T follicular helper cell (primary cell): ENCODE measurements at regions not wholly inside any gene's neighbourhood (a gene's known extent, or its start where the extent isn't known, plus 50 kb on each side); places are given as distances from the start of the nearest gene placed in this dataset.

Experiments used
- DNase-seq: peaks from one replicate; pipeline ENCODE4 v3.0.0-alpha.2; 2020; ENCODE audit warnings: low read depth

GRCh38 chr10:44326474-44327030 is 58.3 kb downstream of the CXCL12 start:
- no peak for DNase-seq

DNA sequence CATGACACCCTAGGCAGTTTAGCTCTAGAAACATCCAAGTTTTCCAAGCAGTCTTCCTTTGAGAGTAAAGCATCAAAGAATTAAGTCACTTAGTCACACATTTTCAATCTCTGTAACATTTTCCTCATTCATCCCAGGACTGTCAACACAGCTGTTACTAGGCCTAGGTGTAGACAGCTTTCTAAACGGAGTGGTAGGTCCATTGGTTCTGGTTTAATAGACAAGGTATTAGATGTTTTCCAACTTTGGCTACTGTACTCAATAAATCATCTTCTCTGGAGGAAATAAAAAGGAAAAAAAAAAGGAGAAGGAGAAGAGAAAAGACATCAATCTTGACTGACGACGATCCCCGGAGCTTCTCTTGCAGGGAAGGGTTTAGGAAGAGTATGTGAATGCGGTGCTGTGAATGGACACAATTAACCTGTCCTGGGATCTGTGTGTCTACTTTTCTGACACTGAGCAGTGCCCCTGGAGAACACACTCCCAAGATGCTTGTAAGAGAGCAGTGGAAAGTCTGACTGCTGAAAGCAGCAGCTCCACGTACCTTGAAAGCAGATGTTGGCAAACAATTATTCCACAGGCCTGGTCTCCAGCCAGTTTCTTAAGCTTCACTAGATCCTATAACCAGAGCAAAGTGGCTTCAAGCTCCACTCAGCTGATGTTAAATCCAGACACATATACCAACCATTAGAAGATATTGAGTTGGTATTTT is 59.1 kb downstream of the CXCL12 start:
- no peak for DNase-seq

DNA sequence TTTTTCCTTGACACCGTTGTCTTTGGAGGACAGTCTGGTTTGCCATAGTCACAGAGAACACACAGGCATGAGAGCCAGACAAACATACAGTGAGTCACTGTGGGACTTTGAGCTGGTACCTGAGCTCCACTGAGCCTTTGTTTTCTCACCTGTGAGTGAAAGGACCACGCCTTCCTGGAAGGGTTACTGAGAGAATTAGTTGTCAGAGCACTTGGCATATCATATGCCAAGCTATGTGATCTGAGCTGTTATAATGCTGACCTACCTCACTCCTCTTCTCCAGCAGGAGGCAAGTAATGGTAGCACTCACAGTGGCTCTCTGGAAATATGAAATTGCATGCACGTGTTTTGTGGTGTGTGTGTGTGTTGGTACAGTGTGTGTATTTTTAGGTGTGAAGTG is 59.7 kb downstream of the CXCL12 start:
- no peak for DNase-seq

DNA sequence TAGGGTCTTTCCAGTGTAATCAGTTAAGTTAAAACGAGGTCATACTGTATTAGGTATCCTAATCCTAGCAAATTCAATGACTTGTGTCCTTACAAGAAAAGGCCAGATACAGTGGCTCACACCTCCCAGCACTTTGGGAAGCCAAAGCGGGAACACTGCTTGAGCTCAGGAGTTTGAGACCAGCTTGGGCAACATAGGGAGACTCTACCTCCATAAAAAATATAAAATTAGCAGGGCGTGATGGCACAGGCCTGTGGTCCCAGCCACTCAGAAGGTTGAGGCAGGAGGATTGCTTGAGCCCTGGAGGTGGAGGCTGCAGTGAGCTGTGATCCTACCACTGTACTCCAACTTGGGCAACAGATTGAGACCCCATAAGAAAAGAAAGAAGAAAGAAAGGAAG is 61.1 kb downstream of the CXCL12 start:
- DNase-seq = no peak

- no peak for DNase-seq
Measured at GRCh38 chr10:44322137-44322536, 62.8 kb downstream of the CXCL12 start.

DNA sequence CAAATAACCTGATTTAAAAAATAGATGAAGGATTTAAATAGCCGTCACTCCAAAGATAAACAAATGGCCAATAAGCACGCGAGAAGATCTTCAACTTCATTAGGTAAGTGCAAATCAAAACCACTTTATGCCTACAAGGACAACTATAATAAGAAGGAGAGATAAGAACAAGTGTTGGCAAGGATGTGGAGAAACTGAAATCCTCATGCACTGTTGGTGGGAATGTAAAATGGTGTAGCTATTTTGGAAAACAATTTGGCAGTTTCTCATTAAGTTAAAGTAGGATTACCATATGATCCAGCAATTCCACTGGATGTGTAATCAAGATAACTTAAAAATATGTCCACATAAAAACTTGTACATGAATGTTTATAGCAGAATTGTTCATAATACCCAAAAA is 64.1 kb downstream of the CXCL12 start:
- no peak for DNase-seq

DNA sequence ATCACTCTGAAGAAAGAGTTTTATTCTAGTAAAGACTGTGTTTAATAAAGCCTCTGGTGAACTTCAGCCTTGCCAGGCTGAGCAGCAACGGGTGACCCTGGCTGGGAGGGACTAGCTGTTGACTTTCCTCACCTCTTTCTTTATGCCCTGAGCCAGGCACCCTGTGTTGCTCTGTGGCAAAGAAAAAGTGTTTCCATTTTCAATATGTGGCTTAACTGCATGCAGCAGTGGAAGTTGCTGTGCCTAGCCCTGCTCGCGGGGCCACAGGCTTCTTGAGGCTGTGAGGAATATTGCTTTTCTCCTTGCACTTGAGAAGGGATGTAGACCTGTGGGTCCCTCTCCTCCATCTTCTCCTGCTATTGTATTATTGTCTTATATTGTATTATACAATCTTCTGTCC is 67.0 kb downstream of the CXCL12 start:
- no peak for DNase-seq

GRCh38 chr10:44316922-44317215 is 68.0 kb downstream of the CXCL12 start:
- no peak for DNase-seq

DNA sequence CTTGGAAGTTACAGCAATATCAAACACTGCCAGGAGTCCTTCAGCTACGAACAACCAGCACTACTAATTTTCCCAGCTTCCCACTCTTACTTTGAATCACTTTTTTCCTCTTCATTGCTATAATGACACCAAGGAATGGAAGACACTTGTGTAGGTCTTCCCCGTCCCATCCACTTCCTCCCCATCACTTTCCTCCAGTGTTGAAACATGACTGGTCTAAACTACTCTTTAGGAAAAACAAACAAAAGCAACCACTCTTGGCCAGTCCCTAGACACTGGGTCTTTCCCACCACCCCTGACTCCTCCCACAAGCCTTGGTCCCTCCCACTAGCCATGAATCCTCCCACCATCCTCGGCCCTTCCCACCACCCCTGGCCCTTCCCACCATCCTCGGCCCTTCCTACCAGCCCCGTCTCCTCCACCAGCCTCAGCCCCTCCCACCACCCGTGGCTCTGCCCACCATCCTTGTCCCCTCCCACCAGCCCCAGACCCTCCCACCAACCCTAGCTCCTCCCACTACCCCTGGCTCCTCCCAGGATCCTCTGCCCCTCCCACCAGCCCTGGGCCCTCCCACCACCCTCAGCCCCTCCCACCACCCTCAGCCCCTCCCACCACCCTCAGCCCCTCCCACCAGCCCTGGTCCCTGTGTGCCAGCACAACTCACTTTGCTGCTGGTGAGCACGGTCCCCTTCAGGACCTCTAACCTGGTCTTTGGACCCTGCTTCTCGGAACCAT is 68.5 kb downstream of the CXCL12 start:
- peak; percentile 12 for DNase-seq

DNA sequence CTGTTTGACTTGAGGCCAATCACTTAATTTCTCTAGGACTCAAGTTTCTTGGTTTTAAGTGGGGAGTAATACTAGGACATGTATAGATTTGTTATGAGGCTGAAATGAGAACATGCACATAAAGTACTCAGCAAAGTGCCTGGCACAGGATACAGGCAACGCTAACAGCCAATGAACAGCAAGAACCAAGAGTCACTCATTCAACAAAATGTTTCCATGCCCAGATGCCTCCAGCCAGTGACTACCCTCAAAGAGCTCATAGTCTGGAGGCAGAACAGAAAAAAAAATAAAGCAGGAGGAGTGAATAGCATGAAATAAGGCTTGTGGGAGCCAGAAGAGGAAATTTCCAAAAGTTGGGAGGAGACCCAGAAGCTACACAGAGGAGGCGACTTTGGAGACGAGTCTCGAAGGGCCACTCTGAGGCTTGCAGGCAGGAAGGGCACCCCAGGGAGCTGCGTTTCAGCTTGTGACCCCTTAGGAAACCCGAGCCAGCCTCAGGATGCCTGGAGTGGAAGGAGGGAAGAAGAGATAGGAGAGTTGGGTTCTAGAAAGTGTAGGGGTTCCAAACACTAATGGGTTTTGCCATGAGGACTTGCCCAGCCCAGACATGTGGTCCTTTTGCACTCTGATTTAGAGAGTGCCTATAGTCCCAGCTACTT is 70.0 kb downstream of the CXCL12 start:
- DNase-seq = no peak

- no peak for DNase-seq
Measured at GRCh38 chr10:44313761-44314165, 71.1 kb downstream of the CXCL12 start.

DNA sequence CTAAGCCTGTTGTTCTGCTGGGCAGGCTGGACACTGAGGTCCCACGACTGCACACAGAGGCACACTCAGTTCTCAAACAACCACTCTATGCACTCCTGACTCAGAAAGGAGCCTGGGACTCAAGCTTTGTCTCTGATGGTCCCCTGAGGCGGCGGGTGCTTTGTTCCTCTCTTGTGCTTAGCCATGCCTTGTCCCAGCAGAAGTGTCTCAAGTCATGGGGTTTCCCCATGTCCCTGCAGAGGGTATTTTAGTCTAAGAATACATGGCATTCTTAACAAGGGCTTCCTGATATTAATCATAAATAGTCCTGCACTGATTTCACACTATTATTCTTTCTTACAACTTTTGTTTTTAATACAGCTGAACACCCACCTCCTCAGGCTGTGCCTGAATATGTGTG is 72.5 kb downstream of the CXCL12 start:
- DNase-seq = no peak

DNA sequence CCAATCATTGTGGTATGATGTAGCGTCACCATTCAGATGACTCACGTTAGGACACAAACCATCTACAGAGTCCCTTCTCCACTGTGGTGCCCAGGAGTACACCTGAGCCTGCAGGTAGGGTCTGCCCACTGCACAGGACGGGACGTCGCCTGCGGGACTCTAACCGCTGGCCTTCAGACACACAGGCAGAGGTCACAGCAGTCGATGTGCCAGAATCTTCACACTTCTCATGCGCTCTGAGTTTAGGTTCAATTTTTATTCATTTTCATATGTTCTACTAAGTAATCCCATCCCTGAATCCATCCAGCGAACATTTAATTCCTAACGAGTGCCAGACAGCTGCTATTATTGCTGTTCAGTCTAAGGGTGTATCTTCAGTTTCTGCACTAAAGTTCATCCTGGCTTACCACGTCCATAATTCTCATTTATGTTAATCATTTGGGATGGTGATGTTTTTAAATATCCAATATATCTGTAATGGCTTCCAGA is 73.3 kb downstream of the CXCL12 start:
- no peak for DNase-seq

DNA sequence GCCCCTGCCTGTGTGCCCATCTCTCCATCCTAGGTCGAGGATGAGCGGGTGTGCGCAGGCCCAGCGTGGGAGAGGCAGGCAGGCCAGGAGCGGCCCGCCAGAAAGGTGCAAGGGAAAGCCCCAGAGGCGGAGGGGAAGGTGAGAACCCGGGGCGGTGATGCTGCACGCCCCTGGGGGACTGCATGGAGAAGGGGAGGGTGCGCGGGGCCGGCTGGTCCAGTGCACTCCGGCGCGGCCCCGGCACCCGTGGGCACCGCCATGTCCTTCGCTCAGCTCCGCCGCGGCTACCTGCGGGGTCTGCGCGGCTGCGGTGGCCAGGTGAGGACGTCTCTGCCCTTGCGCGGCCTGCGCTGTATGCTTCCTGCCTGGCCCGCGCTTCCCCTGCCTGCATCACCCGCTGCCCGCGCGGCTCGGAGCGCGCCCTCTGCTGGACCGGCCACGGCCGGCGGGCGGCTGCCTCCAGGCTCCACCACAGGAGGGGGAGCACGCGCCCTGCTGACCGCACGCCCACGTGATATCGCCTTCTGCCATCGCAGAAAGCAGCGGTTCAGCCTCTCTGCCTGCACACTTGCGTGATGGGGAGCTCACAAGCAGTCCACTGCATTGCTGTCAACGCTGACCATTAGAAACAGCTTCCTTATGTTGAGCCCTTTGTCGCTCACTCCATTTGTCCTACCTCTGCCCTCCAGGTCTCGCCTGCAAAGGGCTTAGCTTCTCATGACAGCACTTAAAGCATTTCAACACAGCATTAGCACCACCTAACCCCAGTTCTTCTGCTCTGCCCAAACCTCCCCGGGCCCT is 73.9 kb downstream of the CXCL12 start:
- peak; percentile 25 for DNase-seq

GRCh38 chr10:44309939-44310761 is 74.7 kb downstream of the CXCL12 start:
- DNase-seq = no peak

DNA sequence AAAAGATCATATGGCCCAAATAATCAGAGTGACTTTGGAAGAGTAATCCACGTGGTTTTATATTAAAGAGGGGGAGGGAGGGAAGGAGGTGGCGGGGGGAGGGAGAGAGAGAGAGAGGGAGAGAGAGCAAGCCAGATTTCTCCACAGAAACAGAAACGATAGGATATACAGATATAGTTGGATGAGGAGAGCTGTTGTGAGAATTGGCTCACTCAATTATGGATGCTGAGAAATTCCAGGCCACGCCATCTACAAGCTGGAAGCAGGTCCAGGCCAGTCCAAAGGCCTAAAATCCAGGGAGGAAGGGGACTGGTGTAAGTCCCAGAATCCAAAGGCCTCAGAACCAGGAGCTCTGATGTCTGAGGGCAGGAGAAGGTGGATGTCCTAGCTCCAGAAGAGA is 75.5 kb downstream of the CXCL12 start:
- no peak for DNase-seq

- no peak for DNase-seq
Measured at GRCh38 chr10:44308935-44309334, 76.0 kb downstream of the CXCL12 start.

- no peak for DNase-seq
Measured at GRCh38 chr10:44307691-44308090, 77.2 kb downstream of the CXCL12 start.

GRCh38 chr10:44306762-44307161 is 78.1 kb downstream of the CXCL12 start:
- DNase-seq = no peak

DNA sequence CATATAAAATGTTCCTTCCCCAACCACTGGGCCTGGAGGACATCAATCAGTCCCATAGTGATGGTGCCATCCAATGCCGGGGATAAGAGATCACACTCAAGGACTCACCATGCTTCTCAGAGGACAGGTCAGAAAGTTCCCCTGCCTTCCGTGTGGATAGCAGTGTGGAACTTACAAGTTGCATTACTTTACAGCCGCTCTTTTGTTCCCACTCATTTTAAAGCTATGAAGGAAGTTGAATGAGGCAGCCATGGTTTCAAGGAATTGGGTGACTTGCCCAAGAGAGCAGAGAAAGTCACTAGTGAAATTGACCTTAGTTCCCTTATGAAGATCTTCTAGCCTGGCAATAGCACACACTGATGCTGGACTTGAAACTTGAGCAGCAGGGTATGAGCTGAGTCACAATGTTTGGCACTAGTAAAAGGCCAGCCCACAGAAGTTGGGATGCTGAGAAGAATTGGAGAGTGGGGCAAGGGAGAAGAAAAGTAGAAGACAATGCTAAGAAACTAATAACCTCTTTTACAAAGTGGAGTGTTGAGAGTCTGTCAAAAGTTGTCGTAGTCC is 78.7 kb downstream of the CXCL12 start:
- no peak for DNase-seq
